DOHH2 (cell line): ENCODE measurements at regions not wholly inside any gene's neighbourhood (a gene's known extent, or its start where the extent isn't known, plus 50 kb on each side); places are given as distances from the start of the nearest gene placed in this dataset.
"Not testable (repeated sequence)": the region's sequence is repeated elsewhere in the genome, so short reads cannot be mapped to it uniquely, and the experiment has no call there.

Source experiments
- EZH2phosphoT487 ChIP-seq: fragments of 200-600 bp; sonication (generic); IDR thresholded peaks from 2 replicates; pipeline ENCODE4 v1.6.1; 2017; ENCODE audit warnings: borderline replicate concordance, mild to moderate bottlenecking, antibody characterized with exemption, low read length, moderate library complexity, mixed read lengths
- TF ChIP-seq, protein P1 (sequence below): fragments of 200-600 bp; sonication (generic); IDR thresholded peaks from one replicate; pipeline ENCODE4 v1.5.1; 2014; ENCODE audit warnings: antibody characterized with exemption, mild to moderate bottlenecking, low read depth, low read length; ENCODE audit not compliant: poor library complexity, severe bottlenecking

DNA sequence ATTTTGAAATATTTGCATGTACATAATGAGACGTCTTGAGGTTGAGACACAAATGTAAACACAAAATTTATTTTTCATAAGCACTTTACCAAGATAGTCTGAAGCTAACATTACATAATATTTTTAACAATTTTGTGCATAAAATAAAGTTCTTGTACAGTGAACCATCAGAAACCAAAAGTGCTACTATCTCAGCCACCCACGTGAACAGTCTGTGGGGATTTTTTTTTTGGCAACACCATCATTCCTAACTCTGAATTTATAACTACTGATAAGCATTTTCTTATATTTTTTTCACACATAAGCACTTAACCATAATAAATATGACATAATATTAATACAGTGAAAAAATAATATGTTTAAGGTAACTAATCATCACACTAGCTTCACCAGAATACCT lies 62.9 kb upstream of the RUBCNL start:
- TF ChIP-seq, protein P1, sequence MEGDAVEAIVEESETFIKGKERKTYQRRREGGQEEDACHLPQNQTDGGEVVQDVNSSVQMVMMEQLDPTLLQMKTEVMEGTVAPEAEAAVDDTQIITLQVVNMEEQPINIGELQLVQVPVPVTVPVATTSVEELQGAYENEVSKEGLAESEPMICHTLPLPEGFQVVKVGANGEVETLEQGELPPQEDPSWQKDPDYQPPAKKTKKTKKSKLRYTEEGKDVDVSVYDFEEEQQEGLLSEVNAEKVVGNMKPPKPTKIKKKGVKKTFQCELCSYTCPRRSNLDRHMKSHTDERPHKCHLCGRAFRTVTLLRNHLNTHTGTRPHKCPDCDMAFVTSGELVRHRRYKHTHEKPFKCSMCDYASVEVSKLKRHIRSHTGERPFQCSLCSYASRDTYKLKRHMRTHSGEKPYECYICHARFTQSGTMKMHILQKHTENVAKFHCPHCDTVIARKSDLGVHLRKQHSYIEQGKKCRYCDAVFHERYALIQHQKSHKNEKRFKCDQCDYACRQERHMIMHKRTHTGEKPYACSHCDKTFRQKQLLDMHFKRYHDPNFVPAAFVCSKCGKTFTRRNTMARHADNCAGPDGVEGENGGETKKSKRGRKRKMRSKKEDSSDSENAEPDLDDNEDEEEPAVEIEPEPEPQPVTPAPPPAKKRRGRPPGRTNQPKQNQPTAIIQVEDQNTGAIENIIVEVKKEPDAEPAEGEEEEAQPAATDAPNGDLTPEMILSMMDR, result not testable (repeated sequence)
- TF ChIP-seq EZH2phosphoT487, result not testable (repeated sequence)
